WTC11 (cell line): ENCODE measurements at regions not wholly inside any gene's neighbourhood (a gene's known extent, or its start where the extent isn't known, plus 50 kb on each side); places are given as distances from the start of the nearest gene placed in this dataset.

ENCODE experiments used
- NFE2L1 ChIP-seq: sonication (generic); formaldehyde crosslinking; IDR thresholded peaks from 2 replicates; pipeline ENCODE4 v1.8.1; 2023; ENCODE audit warnings: missing genetic modification reagents
- TF ChIP-seq, protein P1 (sequence below): sonication (generic); formaldehyde crosslinking; IDR thresholded peaks from 2 replicates; pipeline ENCODE4 v1.8.0; 2022; ENCODE audit warnings: mild to moderate bottlenecking, missing genetic modification reagents
- TF ChIP-seq, protein P2 (sequence below): fragments of 200-600 bp; IDR thresholded peaks from 2 replicates; pipeline ENCODE4 v1.8.0; 2022; ENCODE audit warnings: antibody characterized with exemption
- TF ChIP-seq, protein P3 (sequence below): sonication (generic); formaldehyde crosslinking; IDR thresholded peaks from 2 replicates; pipeline ENCODE4 v1.8.0; 2022; ENCODE audit warnings: mild to moderate bottlenecking, missing genetic modification reagents

- TF ChIP-seq, protein P1, sequence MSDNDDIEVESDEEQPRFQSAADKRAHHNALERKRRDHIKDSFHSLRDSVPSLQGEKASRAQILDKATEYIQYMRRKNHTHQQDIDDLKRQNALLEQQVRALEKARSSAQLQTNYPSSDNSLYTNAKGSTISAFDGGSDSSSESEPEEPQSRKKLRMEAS (CRISPR knock-in tag) = no peak
- TF ChIP-seq NFE2L1 (CRISPR knock-in tag) = no peak
- TF ChIP-seq, protein P2, sequence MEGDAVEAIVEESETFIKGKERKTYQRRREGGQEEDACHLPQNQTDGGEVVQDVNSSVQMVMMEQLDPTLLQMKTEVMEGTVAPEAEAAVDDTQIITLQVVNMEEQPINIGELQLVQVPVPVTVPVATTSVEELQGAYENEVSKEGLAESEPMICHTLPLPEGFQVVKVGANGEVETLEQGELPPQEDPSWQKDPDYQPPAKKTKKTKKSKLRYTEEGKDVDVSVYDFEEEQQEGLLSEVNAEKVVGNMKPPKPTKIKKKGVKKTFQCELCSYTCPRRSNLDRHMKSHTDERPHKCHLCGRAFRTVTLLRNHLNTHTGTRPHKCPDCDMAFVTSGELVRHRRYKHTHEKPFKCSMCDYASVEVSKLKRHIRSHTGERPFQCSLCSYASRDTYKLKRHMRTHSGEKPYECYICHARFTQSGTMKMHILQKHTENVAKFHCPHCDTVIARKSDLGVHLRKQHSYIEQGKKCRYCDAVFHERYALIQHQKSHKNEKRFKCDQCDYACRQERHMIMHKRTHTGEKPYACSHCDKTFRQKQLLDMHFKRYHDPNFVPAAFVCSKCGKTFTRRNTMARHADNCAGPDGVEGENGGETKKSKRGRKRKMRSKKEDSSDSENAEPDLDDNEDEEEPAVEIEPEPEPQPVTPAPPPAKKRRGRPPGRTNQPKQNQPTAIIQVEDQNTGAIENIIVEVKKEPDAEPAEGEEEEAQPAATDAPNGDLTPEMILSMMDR = no peak
- TF ChIP-seq, protein P3, sequence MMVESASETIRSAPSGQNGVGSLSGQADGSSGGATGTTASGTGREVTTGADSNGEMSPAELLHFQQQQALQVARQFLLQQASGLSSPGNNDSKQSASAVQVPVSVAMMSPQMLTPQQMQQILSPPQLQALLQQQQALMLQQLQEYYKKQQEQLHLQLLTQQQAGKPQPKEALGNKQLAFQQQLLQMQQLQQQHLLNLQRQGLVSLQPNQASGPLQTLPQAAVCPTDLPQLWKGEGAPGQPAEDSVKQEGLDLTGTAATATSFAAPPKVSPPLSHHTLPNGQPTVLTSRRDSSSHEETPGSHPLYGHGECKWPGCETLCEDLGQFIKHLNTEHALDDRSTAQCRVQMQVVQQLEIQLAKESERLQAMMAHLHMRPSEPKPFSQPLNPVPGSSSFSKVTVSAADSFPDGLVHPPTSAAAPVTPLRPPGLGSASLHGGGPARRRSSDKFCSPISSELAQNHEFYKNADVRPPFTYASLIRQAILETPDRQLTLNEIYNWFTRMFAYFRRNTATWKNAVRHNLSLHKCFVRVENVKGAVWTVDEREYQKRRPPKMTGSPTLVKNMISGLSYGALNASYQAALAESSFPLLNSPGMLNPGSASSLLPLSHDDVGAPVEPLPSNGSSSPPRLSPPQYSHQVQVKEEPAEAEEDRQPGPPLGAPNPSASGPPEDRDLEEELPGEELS (CRISPR knock-in tag) = no peak
Observed at GRCh38 chr6:71091956-71092355, 135.1 kb upstream of the B3GAT2 start.
